ENCODE measurements at regions not wholly inside any gene's neighbourhood (a gene's known extent, or its start where the extent isn't known, plus 50 kb on each side); places are given as distances from the start of the nearest gene placed in this dataset.
"Not testable (repeated sequence)": the region's sequence is repeated elsewhere in the genome, so short reads cannot be mapped to it uniquely, and the experiment has no call there.

- DNase-seq, result no peak
Measured at GRCh38 chr13:87398047-87398446, 273.1 kb upstream of the SLITRK5 start.

GRCh38 chr13:87403748-87404432 is 267.3 kb upstream of the SLITRK5 start:
- DNase-seq, result no peak

GRCh38 chr13:87426742-87427141 is 244.4 kb upstream of the SLITRK5 start:
- no peak for DNase-seq

DNA sequence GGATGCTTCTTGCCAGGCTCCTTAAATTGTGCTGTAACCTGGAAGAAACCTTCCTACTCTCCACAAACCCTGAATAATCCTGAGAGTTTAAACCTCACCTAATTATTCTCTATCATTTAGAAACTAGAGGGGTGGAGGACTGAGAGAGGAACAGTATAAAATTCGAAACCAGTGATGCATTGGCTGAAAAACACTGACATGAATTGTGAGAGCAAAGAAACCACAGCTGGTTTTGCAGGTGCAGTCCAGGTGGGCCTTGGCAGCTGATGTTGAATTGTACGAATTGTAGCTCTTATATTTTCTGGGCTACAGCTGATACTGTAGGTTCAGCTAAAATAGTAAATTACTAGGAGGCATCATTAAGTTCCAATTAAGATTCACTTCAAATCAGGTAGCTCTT is 227.0 kb upstream of the SLITRK5 start:
- no peak for DNase-seq

- DNase-seq, result no peak
Measured at GRCh38 chr13:87452281-87452680, 218.9 kb upstream of the SLITRK5 start.

GRCh38 chr13:87453244-87453643 is 217.9 kb upstream of the SLITRK5 start:
- no peak for DNase-seq

GRCh38 chr13:87459419-87459818 is 211.8 kb upstream of the SLITRK5 start:
- DNase-seq, result no peak

GRCh38 chr13:87497426-87497825 is 173.7 kb upstream of the SLITRK5 start:
- no peak for DNase-seq

DNA sequence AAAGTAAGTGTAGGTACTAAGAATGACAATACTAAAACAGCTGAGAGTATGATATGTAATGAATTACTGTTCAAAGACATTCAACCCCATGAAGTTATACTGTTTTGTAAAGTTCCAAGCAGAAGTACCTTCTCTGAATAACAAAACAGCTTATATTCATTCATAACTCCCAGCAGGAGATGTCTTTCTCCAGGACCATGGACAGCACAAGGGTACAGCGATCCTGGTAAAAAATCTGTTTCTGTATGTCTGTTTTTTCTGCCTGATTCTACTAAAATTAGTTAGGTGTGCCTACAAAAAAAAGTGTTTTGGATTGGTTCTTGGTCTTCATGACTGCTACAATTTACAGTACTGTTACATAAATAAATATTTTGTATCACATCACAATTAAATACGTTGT is 172.5 kb upstream of the SLITRK5 start:
- DNase-seq, result no peak

DNA sequence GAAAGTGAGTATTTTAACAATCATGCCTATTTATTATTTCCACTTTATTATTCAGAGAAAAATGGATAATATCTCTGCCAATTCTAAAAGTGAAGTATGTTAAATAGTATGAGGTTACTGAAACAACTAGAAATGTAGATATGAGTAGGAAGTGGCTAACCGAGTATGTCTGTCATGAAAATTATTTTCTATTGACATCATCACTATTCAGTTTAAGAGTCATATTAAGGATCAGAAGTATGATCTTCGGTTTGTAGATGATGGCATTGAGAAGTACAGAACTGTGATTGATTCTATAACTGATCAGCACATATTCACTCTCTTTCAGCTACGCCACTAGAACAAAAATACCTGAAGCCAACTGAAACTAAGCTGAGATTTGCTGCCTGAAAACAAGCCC is 146.4 kb upstream of the SLITRK5 start:
- no peak for DNase-seq

- no peak for DNase-seq
Measured at GRCh38 chr13:87533776-87534175, 137.4 kb upstream of the SLITRK5 start.

DNA sequence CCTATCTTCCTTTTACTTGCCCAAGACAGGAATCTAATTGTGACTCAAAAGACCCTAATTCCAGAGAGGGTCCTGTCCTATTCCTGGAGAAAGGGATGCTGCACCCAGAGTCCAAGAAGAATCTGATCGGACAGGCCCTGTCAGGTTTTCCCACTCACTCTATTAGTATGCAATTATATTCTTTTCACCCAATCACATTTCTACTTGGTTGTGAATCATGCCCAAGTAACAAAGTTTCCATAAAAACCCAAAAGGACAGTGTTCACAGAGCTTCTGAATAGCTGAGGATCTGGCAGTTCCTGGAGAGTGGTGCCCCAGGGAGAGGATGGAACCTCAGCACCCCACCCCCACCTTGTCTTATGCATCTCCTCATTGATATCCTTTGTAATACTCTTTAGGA is 135.3 kb upstream of the SLITRK5 start:
- DNase-seq, result no peak

- DNase-seq, result no peak
Measured at GRCh38 chr13:87536499-87536898, 134.7 kb upstream of the SLITRK5 start.

- DNase-seq, result no peak
Measured at GRCh38 chr13:87536899-87537298, 134.3 kb upstream of the SLITRK5 start.

DNA sequence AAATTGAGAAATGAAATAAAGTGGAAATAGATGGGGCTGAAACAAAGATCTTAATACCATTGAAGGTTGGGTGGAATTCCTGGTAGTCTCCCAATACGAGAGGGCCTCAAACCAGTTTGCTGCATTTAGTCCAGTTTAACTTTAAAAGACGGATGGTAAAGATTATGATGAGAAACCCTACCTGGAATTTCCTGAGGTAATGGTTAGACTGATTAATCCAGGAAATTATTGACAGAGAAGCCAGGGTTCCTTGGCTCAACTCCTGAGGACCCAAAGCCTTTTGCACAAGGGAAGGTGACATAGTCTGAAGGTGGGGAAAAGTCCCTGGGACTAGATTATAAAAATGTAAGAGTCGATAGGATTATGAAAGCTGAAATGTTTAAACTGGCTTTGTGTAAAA is 133.2 kb upstream of the SLITRK5 start:
- DNase-seq, result no peak

DNA sequence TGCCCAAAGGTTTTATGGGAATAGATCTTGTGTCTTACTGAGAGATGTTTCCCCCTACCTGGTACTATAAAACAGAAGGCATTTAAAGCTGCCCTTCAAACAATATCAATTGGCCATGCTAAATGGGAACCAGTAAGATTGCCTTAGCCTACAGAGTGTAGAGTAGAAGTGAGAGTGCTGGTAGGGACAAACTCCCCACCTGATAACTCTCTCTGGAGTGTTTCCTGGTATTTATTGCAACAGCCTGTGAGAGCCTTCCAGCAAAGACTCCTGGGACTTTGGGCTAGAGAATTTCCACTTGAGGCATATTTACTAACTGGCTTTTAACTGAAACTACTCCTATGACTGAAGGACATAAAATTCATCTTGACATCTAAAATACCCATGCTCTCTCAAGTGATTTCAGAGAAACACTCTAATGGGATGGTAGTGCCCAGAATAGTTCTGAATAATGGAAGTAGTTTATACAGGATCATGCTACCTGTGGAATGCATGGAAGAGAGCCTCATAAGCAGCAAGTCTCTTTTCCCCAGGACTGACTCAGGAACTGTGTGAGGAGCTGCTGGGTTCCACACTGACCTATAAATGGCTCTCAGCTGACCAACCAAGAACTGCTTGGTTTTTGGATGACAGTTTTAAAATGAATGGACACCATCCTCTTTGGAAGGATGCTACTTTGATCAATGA is 132.7 kb upstream of the SLITRK5 start:
- no peak for DNase-seq

- no peak for DNase-seq
Measured at GRCh38 chr13:87553142-87553541, 118.0 kb upstream of the SLITRK5 start.

DNA sequence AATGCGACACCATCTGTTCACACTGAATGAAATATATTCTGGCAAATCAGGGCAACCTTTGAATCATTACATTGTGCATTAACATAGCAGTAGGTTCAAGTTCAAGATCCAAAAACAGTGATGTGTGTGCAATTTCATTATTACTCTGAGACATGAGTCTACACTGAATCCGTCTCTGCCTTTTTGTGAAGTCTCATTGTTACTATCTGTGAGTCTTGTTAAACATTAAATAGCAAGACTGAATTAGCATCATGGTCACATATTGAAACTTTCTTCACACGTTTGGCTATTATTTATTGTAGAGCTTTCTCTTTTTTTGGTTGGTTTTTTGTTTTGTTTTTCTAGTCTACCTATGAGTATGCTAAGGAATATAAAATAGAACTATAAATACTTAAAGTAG is 117.1 kb upstream of the SLITRK5 start:
- no peak for DNase-seq

GRCh38 chr13:87557788-87558187 is 113.4 kb upstream of the SLITRK5 start:
- DNase-seq, result no peak

DNA sequence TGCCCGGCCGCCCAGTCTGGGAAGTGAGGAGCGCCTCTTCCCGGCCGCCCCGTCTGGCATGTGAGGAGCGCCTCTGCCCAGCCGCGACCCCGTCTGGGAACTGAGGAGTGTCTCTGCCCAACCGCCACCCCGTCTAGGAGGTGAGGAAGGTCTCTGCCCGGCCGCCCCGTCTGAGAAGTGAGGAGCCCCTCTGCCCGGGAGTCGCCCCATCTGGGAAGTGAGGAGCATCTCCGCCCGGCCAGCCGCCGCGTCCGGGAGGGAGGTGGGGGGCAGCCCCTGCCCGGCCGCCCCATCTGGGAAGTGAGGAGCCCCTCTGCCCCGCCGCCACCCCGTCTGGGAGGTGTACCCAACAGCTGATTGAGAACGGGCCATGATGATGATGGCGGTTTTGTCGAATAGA is 109.6 kb upstream of the SLITRK5 start:
- not testable (repeated sequence) for DNase-seq

GRCh38 chr13:87570669-87571068 is 100.5 kb upstream of the SLITRK5 start:
- DNase-seq, result no peak

DNA sequence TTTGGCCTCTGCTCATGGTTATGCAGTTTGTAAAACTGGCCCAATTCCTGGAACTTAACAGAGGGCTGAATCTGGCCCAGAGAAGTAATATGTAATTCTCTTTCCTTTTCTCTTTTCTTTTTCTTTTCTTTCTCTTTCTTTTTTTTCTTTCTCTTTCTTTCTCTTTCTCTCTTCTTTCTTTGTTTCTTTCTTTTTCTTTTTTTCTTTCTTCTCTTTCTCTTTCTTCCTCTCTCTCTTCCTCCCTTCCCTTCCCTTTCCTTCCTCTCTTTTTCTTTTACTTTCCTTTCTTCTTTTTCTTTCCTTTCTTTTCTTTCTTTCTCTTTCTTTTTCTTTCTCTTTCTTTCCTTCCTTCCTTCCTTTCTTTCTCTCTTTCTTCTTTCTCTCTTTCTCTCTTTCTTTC is 88.8 kb upstream of the SLITRK5 start:
- no peak for DNase-seq

DNA sequence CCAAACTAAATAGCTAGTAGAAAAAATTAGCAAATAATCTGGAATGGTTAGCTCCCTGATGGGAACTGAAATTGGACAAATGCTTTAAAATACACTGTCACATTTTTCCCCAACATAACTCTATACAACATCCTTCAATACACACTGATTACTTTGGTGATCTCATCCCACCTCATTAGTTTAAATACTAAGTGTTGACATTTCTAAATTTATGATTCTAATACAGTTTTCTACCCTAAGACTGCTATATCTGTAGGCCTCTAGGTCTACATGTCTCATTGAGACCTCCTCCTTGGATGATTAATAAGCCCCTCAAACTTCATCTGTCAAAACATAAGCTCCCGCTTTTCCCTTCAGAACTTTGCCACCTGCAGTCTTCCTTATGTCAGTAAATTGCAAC is 80.7 kb upstream of the SLITRK5 start:
- DNase-seq, result no peak

DNA sequence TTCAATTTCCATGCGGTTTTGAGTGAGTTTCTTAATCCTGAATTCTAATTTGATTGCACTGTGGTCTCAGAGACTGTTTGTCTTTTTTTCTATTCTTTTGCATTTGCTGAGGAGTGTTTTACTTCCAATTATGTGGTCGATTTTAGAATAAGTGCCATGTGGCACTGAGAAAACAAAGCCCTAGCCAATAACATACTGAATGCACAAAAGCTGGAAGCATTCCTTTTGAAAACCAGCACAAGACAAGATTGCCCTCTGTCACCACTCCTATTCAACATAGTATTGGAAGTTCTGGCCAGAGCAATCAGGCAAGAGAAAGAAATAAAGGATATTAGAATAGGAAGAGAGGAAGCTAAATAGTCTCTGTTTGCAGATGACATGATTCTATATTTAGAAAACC is 66.7 kb upstream of the SLITRK5 start:
- DNase-seq, result not testable (repeated sequence)

- no peak for DNase-seq
Measured at GRCh38 chr13:87607266-87607665, 63.9 kb upstream of the SLITRK5 start.

Measured in CD4-positive, alpha-beta T cell treated with Interleukin-12 subunit alpha and Interleukin-12 subunit beta, for 1 hour (primary cell).